Naive thymus-derived CD4-positive, alpha-beta T cell (primary cell): ENCODE measurements at regions not wholly inside any gene's neighbourhood (a gene's known extent, or its start where the extent isn't known, plus 50 kb on each side); places are given as distances from the start of the nearest gene placed in this dataset.

ENCODE experiments used
- ATAC-seq: fragments of 150-1000 bp; cut with Tn5 transposase; 2 replicates; pipeline ENCODE4 v1.10.0; 2021; ENCODE audit warnings: mild to moderate bottlenecking, moderate library complexity
- CTCF ChIA-PET: fragments of 350-600 bp; sonication (Branson Sonifier 250); formaldehyde crosslinking; loops from one replicate; lab custom pipeline; 2021; ENCODE audit warnings: antibody characterized with exemption; lab: Charles Lee
- POLR2A ChIA-PET: fragments of 350-600 bp; sonication (Branson Sonifier 250); formaldehyde crosslinking; loops from one replicate; lab custom pipeline; 2021; ENCODE audit warnings: antibody characterized with exemption, inconsistent platforms; lab: Charles Lee
- DNase-seq, 9 donors: peaks; one replicate each; pipeline versions ENCODE4 v3.0.0 to v3.0.0-alpha.2; 2020 to 2022; ENCODE audit warnings: mixed read lengths in 1 of 9
- H3K27ac ChIP-seq: one replicate; pipeline ENCODE4 v1.7.0; 2013; ENCODE audit warnings: mild to moderate bottlenecking, low read depth, low read length, moderate library complexity
- H3K27me3 ChIP-seq, 2 donors: one replicate each; pipeline ENCODE4 v1.7.0; 2013; ENCODE audit warnings: low read length in 2 of 2, mild to moderate bottlenecking in 2 of 2, moderate library complexity in 2 of 2; ENCODE audit not compliant: control insufficient read depth in 2 of 2, insufficient read depth in 2 of 2
- H3K36me3 ChIP-seq, 3 experiments: 1 replicate in 2 of 3; 2 replicates in 1 of 3; pipeline ENCODE4 v1.7.0; 2013; ENCODE audit warnings: low read length in 3 of 3, mild to moderate bottlenecking in 3 of 3, moderate library complexity in 1 of 3; ENCODE audit not compliant: insufficient read depth in 3 of 3, control insufficient read depth in 2 of 3
- H3K4me1 ChIP-seq, 2 donors: one replicate each; pipeline ENCODE4 v1.7.0; 2013; ENCODE audit warnings: low read length in 2 of 2, mild to moderate bottlenecking in 2 of 2, moderate library complexity in 1 of 2; ENCODE audit not compliant: control insufficient read depth in 2 of 2, insufficient read depth in 2 of 2
- H3K4me3 ChIP-seq: 2 replicates; pipeline ENCODE4 v1.7.0; 2013; ENCODE audit warnings: mild to moderate bottlenecking, low read length
- H3K9me3 ChIP-seq, 3 experiments: 1 replicate in 2 of 3; 2 replicates in 1 of 3; pipeline ENCODE4 v1.7.0; 2013; ENCODE audit warnings: low read length in 3 of 3; ENCODE audit not compliant: control insufficient read depth in 2 of 3
- H3K27ac Mint-ChIP-seq, 9 donors: one replicate each; pipeline ENCODE4 v1.8.0; 2020 to 2022; ENCODE audit warnings: mixed read lengths in 9 of 9, mild to moderate bottlenecking in 8 of 9, moderate library complexity in 5 of 9, inconsistent platforms in 2 of 9
- H3K27me3 Mint-ChIP-seq, 5 donors: one replicate each; pipeline ENCODE4 v1.8.0; 2021 to 2022; ENCODE audit warnings: mixed read lengths in 5 of 5, mild to moderate bottlenecking in 1 of 5
- H3K36me3 Mint-ChIP-seq, 5 donors: one replicate each; pipeline ENCODE4 v1.8.0; 2020 to 2022; ENCODE audit warnings: mixed read lengths in 5 of 5, mild to moderate bottlenecking in 3 of 5, inconsistent platforms in 1 of 5
- H3K4me1 Mint-ChIP-seq, 7 donors: one replicate each; pipeline ENCODE4 v1.8.0; 2020 to 2022; ENCODE audit warnings: mixed read lengths in 7 of 7, mild to moderate bottlenecking in 3 of 7, inconsistent platforms in 1 of 7
- H3K4me3 Mint-ChIP-seq, 10 donors: one replicate each; pipeline ENCODE4 v1.8.0; 2020 to 2022; ENCODE audit warnings: mild to moderate bottlenecking in 10 of 10, mixed read lengths in 10 of 10, moderate library complexity in 6 of 10, inconsistent platforms in 2 of 10
- H3K9me3 Mint-ChIP-seq, 11 donors: one replicate each; pipeline ENCODE4 v1.8.0; 2020 to 2022; ENCODE audit warnings: mixed read lengths in 11 of 11, mild to moderate bottlenecking in 4 of 11, inconsistent platforms in 1 of 11, moderate library complexity in 1 of 11
- intact Hi-C, 2 donors: fragments of 100-400 bp; cut with micrococcal nuclease; formaldehyde crosslinking; loops; one replicate each; pipeline ENCODE4 v1.15.1; 2023

- H3K9me3 Mint-ChIP-seq: peaks cover 0 to 11% (median 3%) of the 10 kb centered on the region in 11 donors
- DNase-seq: no peak
- no peaks in the 10 kb centered on the region for H3K4me1 Mint-ChIP-seq
- no peak overlapping the region for H3K4me3 ChIP-seq
- no peaks in the 10 kb centered on the region for H3K36me3 Mint-ChIP-seq
- no peak for ATAC-seq
- H3K27ac ChIP-seq: no peak overlapping the region
- no peak overlapping the region for H3K27ac Mint-ChIP-seq
- H3K27me3 ChIP-seq: no peaks in the 10 kb centered on the region
- intact Hi-C loops: no loop called here
- H3K9me3 ChIP-seq: no peaks in the 10 kb centered on the region
- H3K36me3 ChIP-seq: no peaks in the 10 kb centered on the region
- CTCF ChIA-PET: no interaction called here
- no peaks in the 10 kb centered on the region for H3K4me1 ChIP-seq
- POLR2A ChIA-PET: interaction anchor here (0.5 kb wide), 1 partner anchor 11 kb away, joined by 3 read pairs; no protein-coding TSS in a partner anchor
- no peaks in the 10 kb centered on the region for H3K27me3 Mint-ChIP-seq
- H3K4me3 Mint-ChIP-seq: no peak overlapping the region
These were observed 1813.1 kb downstream of the OLFM4 start for GRCh38 chr13:54841682-54842081.

DNA sequence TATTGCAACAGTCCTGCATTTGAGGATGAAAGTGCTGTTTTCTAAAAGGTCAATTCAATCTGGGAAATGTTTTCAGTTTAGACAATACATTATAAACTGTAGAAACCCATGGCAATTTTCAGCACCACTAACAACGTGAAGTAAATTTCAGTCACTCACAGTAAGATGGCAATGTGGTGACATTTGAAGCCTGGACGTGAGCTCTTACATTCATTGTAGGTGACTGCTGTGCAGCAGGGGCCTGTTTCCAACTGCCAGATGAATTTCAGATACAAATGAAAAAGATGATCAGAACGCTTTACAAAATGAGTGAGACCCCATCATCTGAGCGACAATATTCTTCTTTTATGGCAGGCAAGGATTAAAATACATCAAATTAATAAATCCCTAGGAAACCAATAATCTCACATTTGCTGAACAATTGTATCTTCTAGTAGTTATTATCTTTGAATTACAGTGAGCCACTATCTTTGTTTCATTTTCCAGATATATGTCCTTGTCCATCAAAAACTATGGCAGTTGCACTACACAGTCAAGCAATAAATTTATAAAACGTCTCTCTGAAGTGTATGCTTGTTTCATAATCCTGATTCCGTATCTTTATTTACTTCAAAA is 1816.8 kb downstream of the OLFM4 start:
- Histone ChIP-seq H3K36me3 (no peaks in the 10 kb centered on the region), H3K9me3 (no peaks in the 10 kb centered on the region), H3K4me3 (no peak overlapping the region), H3K27me3 (no peaks in the 10 kb centered on the region), H3K27ac (no peak overlapping the region), H3K4me1 (no peaks in the 10 kb centered on the region)
- H3K27ac Mint-ChIP-seq: no peak overlapping the region
- intact Hi-C loops: no loop called here
- peaks cover 0 to 13% (median 2%) of the 10 kb centered on the region in 11 donors for H3K9me3 Mint-ChIP-seq
- no peak overlapping the region for H3K4me3 Mint-ChIP-seq
- no peak for ATAC-seq
- no peaks in the 10 kb centered on the region for H3K36me3 Mint-ChIP-seq
- no peak for DNase-seq
- no peaks in the 10 kb centered on the region for H3K27me3 Mint-ChIP-seq
- no peaks in the 10 kb centered on the region for H3K4me1 Mint-ChIP-seq
- ChIA-PET CTCF (no interaction called here), POLR2A (no interaction called here)

GRCh38 chr13:54852831-54853230 is 1824.2 kb downstream of the OLFM4 start:
- DNase-seq: no peak
- H3K27me3 Mint-ChIP-seq: no peaks in the 10 kb centered on the region
- ATAC-seq: no peak
- Histone ChIP-seq H3K9me3 (no peaks in the 10 kb centered on the region), H3K27me3 (no peaks in the 10 kb centered on the region), H3K36me3 (no peaks in the 10 kb centered on the region), H3K27ac (no peak overlapping the region), H3K4me1 (no peaks in the 10 kb centered on the region), H3K4me3 (no peak overlapping the region)
- intact Hi-C loops: no loop called here
- POLR2A ChIA-PET: no interaction called here
- H3K4me3 Mint-ChIP-seq: no peak overlapping the region
- H3K36me3 Mint-ChIP-seq: peaks cover 0 to 1% (median 0%) of the 10 kb centered on the region in 5 donors
- no peaks in the 10 kb centered on the region for H3K4me1 Mint-ChIP-seq
- CTCF ChIA-PET: no interaction called here
- H3K27ac Mint-ChIP-seq: no peak overlapping the region
- H3K9me3 Mint-ChIP-seq: peaks cover 0 to 9% (median 5%) of the 10 kb centered on the region in 11 donors

- H3K27me3 Mint-ChIP-seq: no peaks in the 10 kb centered on the region
- Histone ChIP-seq H3K27me3 (no peaks in the 10 kb centered on the region), H3K9me3 (no peaks in the 10 kb centered on the region), H3K4me3 (no peak overlapping the region), H3K36me3 (no peaks in the 10 kb centered on the region), H3K4me1 (no peaks in the 10 kb centered on the region), H3K27ac (no peak overlapping the region)
- H3K27ac Mint-ChIP-seq: no peak overlapping the region
- intact Hi-C loops: no loop called here
- POLR2A ChIA-PET: no interaction called here
- CTCF ChIA-PET: no interaction called here
- H3K4me3 Mint-ChIP-seq: no peak overlapping the region
- no peaks in the 10 kb centered on the region for H3K4me1 Mint-ChIP-seq
- H3K9me3 Mint-ChIP-seq: peaks cover 2 to 21% (median 7%) of the 10 kb centered on the region in 11 donors
- DNase-seq (no peak), ATAC-seq (no peak)
- no peaks in the 10 kb centered on the region for H3K36me3 Mint-ChIP-seq
These were observed 1831.2 kb downstream of the OLFM4 start for GRCh38 chr13:54859827-54860226.

- H3K36me3 Mint-ChIP-seq: no peaks in the 10 kb centered on the region
- no peak overlapping the region for H3K27ac ChIP-seq
- peaks cover 0 to 16% (median 2%) of the 10 kb centered on the region in 11 donors for H3K9me3 Mint-ChIP-seq
- intact Hi-C loops: no loop called here
- ATAC-seq: no peak
- ChIA-PET CTCF (no interaction called here), POLR2A (no interaction called here)
- H3K27me3 ChIP-seq: no peaks in the 10 kb centered on the region
- H3K27ac Mint-ChIP-seq: no peak overlapping the region
- no peak overlapping the region for H3K4me3 ChIP-seq
- H3K9me3 ChIP-seq: no peaks in the 10 kb centered on the region
- H3K4me1 Mint-ChIP-seq: no peaks in the 10 kb centered on the region
- H3K27me3 Mint-ChIP-seq: no peaks in the 10 kb centered on the region
- DNase-seq: no peak
- H3K36me3 ChIP-seq: no peaks in the 10 kb centered on the region
- no peaks in the 10 kb centered on the region for H3K4me1 ChIP-seq
- no peak overlapping the region for H3K4me3 Mint-ChIP-seq
These were observed 1846.5 kb downstream of the OLFM4 start for GRCh38 chr13:54875111-54875510.

- H3K4me1 Mint-ChIP-seq: no peaks in the 10 kb centered on the region
These were observed 1850.4 kb downstream of the OLFM4 start for GRCh38 chr13:54879036-54879435.

GRCh38 chr13:54884682-54885081 is 1856.1 kb downstream of the OLFM4 start:
- Mint-ChIP-seq H3K27ac (no peak overlapping the region), H3K4me3 (no peak overlapping the region), H3K36me3 (no peaks in the 10 kb centered on the region), H3K4me1 (no peaks in the 10 kb centered on the region), H3K27me3 (no peaks in the 10 kb centered on the region), H3K9me3 (peaks cover 2 to 11% (median 9%) of the 10 kb centered on the region in 11 donors)
- ChIA-PET CTCF (no interaction called here), POLR2A (no interaction called here)
- no peak overlapping the region for H3K27ac ChIP-seq
- H3K9me3 ChIP-seq: peaks cover 0 to 2% (median 0%) of the 10 kb centered on the region in 3 experiments
- no peaks in the 10 kb centered on the region for H3K27me3 ChIP-seq
- no peak for ATAC-seq
- DNase-seq: no peak
- no peaks in the 10 kb centered on the region for H3K36me3 ChIP-seq
- H3K4me1 ChIP-seq: no peaks in the 10 kb centered on the region
- H3K4me3 ChIP-seq: no peak overlapping the region
- intact Hi-C loops: no loop called here

More at GRCh38 chr13:54879036-54879435, 1850.4 kb downstream of the OLFM4 start:
- H3K27me3 ChIP-seq: no peaks in the 10 kb centered on the region
- intact Hi-C loops: no loop called here
- no peak for ATAC-seq
- H3K36me3 ChIP-seq: no peaks in the 10 kb centered on the region
- POLR2A ChIA-PET: no interaction called here
- Mint-ChIP-seq H3K9me3 (peaks cover 0 to 10% (median 5%) of the 10 kb centered on the region in 11 donors), H3K27ac (no peak overlapping the region), H3K27me3 (no peaks in the 10 kb centered on the region), H3K36me3 (no peaks in the 10 kb centered on the region), H3K4me3 (no peak overlapping the region)
- H3K4me3 ChIP-seq: no peak overlapping the region
- DNase-seq: no peak
- CTCF ChIA-PET: no interaction called here
- H3K4me1 ChIP-seq: no peaks in the 10 kb centered on the region
- H3K27ac ChIP-seq: no peak overlapping the region
- H3K9me3 ChIP-seq: peaks cover 0 to 2% (median 0%) of the 10 kb centered on the region in 3 experiments
